GM12878 (cell line): ENCODE measurements at regions not wholly inside any gene's neighbourhood (a gene's known extent, or its start where the extent isn't known, plus 50 kb on each side); places are given as distances from the start of the nearest gene placed in this dataset.

Experiments used
- ATAC-seq: fragments of 200-7000 bp; cut with Tn5 transposase; 3 replicates; pipeline ENCODE4 v1.9.1; 2020; ENCODE audit warnings: mild to moderate bottlenecking, moderate library complexity
- BruUV-seq: library from RNA; stranded (reverse); fragments of 400-500 nt; replicated peaks from 2 replicates; lab custom pipeline; 2021; lab: Mats Ljungman, UMichigan
- CTCF ChIA-PET: fragments of 300-600 bp; sonication (Branson Sonifier 250); formaldehyde crosslinking; extraction: SDS; loops from one replicate; lab custom pipeline; 2021; ENCODE audit warnings: inconsistent platforms; lab: Yijun Ruan, JAX
- POLR2A ChIA-PET: fragments of 350-600 bp; formaldehyde crosslinking; extraction: SDS; loops from one replicate; lab custom pipeline; 2021; ENCODE audit warnings: inconsistent platforms; lab: Charles Lee
- RAD21 ChIA-PET: fragments of 300-600 bp; sonication (Branson Sonifier 250); formaldehyde crosslinking; loops from one replicate; lab custom pipeline; 2023; ENCODE audit warnings: antibody characterized with exemption; ENCODE audit not compliant: unreplicated experiment; lab: Charles Lee
- SMC1A ChIA-PET: fragments of 300-600 bp; sonication (Branson Sonifier 250); formaldehyde crosslinking; loops from one replicate; lab custom pipeline; 2023; ENCODE audit not compliant: unreplicated experiment, uncharacterized antibody; lab: Charles Lee
- DNase-seq: peaks from one replicate; pipeline ENCODE4 v3.0.0-alpha.2; 2011; ENCODE audit warnings: low read depth, low spot score
- FAIRE-seq: peaks from 3 replicates; lab custom pipeline; 2011; peaks lifted over from hg19 to GRCh38; lab: Jason Lieb, UNC
- H2AFZ ChIP-seq: 2 replicates; pipeline ENCODE4 v1.6.0; 2011; ENCODE audit warnings: low read depth, low read length, control low read depth; ENCODE audit not compliant: control insufficient read depth
- H3K27ac ChIP-seq: 2 replicates; pipeline ENCODE4 v1.5.1; 2011; ENCODE audit warnings: control low read depth; ENCODE audit not compliant: control insufficient read depth, insufficient read depth
- H3K27me3 ChIP-seq, 2 experiments: replicated peaks in 1 of 2; 2 replicates each; pipeline versions ENCODE4 v1.6.0 to v1.6.1; 2011; ENCODE audit warnings: low read length in 1 of 2; ENCODE audit not compliant: control insufficient read depth in 2 of 2, insufficient read depth in 2 of 2
- H3K36me3 ChIP-seq, 2 experiments: 2 replicates each; pipeline ENCODE4 v1.5.1; 2011; ENCODE audit warnings: low read length in 1 of 2; ENCODE audit not compliant: control insufficient read depth in 2 of 2, insufficient read depth in 2 of 2
- H3K4me1 ChIP-seq: 2 replicates; pipeline ENCODE4 v1.6.1; 2011; ENCODE audit warnings: mild to moderate bottlenecking, low read length, moderate library complexity, mixed read lengths; ENCODE audit not compliant: control insufficient read depth, insufficient read depth
- H3K4me2 ChIP-seq: 2 replicates; pipeline ENCODE4 v1.6.0; 2011; ENCODE audit warnings: control low read depth; ENCODE audit not compliant: control insufficient read depth, insufficient read depth
- H3K4me3 ChIP-seq: fragments of 200-600 bp; sonication (generic); 2 replicates; pipeline ENCODE4 v1.5.1; 2016
- H3K79me2 ChIP-seq: 2 replicates; pipeline ENCODE4 v1.6.0; 2011; ENCODE audit warnings: low read length; ENCODE audit not compliant: control insufficient read depth, insufficient read depth
- H3K9ac ChIP-seq: 2 replicates; pipeline ENCODE4 v1.8.0; 2011; ENCODE audit warnings: low read length, control low read depth, mixed read lengths; ENCODE audit not compliant: control insufficient read depth, insufficient read depth
- H3K9me3 ChIP-seq: replicated peaks from 3 replicates; pipeline ENCODE4 v1.5.1; 2011; ENCODE audit warnings: mild to moderate bottlenecking, low read length; ENCODE audit not compliant: control insufficient read depth, insufficient read depth
- H4K20me1 ChIP-seq: 2 replicates; pipeline ENCODE4 v1.6.0; 2011; ENCODE audit not compliant: control insufficient read depth, insufficient read depth
- CEBPZ ChIP-seq: fragments of 150-350 bp; IDR thresholded peaks from 2 replicates; pipeline ENCODE4 v1.6.1; 2016; ENCODE audit warnings: low read depth, low read length
- EED ChIP-seq: sonication (generic); IDR thresholded peaks from 2 replicates; pipeline ENCODE4 v1.6.1; 2016; ENCODE audit warnings: antibody characterized with exemption, low read depth
- MEF2B ChIP-seq: fragments of 450-650 bp; IDR thresholded peaks from 2 replicates; pipeline ENCODE4 v1.6.1; 2018; ENCODE audit warnings: mild to moderate bottlenecking, moderate library complexity; ENCODE audit not compliant: partially characterized antibody, poor library complexity, severe bottlenecking
- POLR2AphosphoS5 ChIP-seq: IDR thresholded peaks from 2 replicates; pipeline ENCODE4 v1.6.1; 2011; ENCODE audit warnings: mild to moderate bottlenecking, low read length, inconsistent platforms
- RB1 ChIP-seq: fragments of 450-650 bp; formaldehyde crosslinking; IDR thresholded peaks from 2 replicates; pipeline ENCODE4 v1.6.1; 2017; ENCODE audit warnings: mild to moderate bottlenecking, borderline replicate concordance
- WGBS: methylation state at CpG from one replicate; pipeline ENCODE4 v1.1.6; 2016; ENCODE audit warnings: low lambda C conversion rate; ENCODE audit not compliant: insufficient replicate concordance, insufficient coverage; ENCODE audit errors: missing lambda C conversion rate; 5-methylcytosine and 5-hydroxymethylcytosine counted together
- in situ Hi-C: fragments of 300-500 bp; cut with MboI; formaldehyde crosslinking; loops from 9 replicates; pipeline ENCODE4 v1.14.3; 2018; ENCODE audit warnings: mixed read lengths
- intact Hi-C: fragments of 100-400 bp; cut with micrococcal nuclease; formaldehyde crosslinking; loops from one replicate; pipeline ENCODE4 v1.14.2; 2022; ENCODE audit not compliant: unreplicated experiment

- ATAC-seq (no peak), FAIRE-seq (no peak)
- peaks cover 4% of the 10 kb centered on the region; the same call in 2 of the 3 replicates for H3K9me3 ChIP-seq
- RAD21 ChIA-PET = no interaction called here
- no peak overlapping the region for H3K9ac ChIP-seq
- H3K4me1 ChIP-seq = no peaks in the 10 kb centered on the region
- H3K4me3 ChIP-seq = no peak overlapping the region
- no peaks in the 10 kb centered on the region for H3K36me3 ChIP-seq
- intact Hi-C loops = no loop called here
- SMC1A ChIA-PET = no interaction called here
- H3K27me3 ChIP-seq = peaks cover 0 to 1% of the 10 kb centered on the region in 2 experiments; a peak in 1 of 4 replicates
- H3K79me2 ChIP-seq = no peaks in the 10 kb centered on the region
- TF ChIP-seq POLR2AphosphoS5 (no peak), CEBPZ (no peak), MEF2B (no peak), EED (no peak), RB1 (no peak)
- TF ChIP-seq, all 136 proteins: peak for 0
- no peak overlapping the region for H2AFZ ChIP-seq
- CTCF ChIA-PET = no interaction called here
- H3K4me2 ChIP-seq = no peak overlapping the region
- POLR2A ChIA-PET = no interaction called here
- H4K20me1 ChIP-seq = no peaks in the 10 kb centered on the region
- no peak for DNase-seq
- WGBS = 27% methylated on average over 5 of the region's 5 CpGs
- in situ Hi-C loops = no loop called here
- BruUV-seq = no TSS peak
- no peak overlapping the region for H3K27ac ChIP-seq
These were observed 149.5 kb downstream of the C9orf50 start for GRCh38 chr9:129471201-129472019.
